Testis (tissue), 2 donors: ENCODE measurements at regions not wholly inside any gene's neighbourhood (a gene's known extent, or its start where the extent isn't known, plus 50 kb on each side); places are given as distances from the start of the nearest gene placed in this dataset.
"Not testable (repeated sequence)": the region's sequence is repeated elsewhere in the genome, so short reads cannot be mapped to it uniquely, and the experiment has no call there.

Experiments
- DNase-seq: peaks from one replicate; pipeline ENCODE4 v3.0.0-alpha.2; 2019
- H3K27ac ChIP-seq, 2 donors: fragments of 200-600 bp; sonication (generic); one replicate each; pipeline ENCODE4 v1.5.1; 2019
- H3K27me3 ChIP-seq: fragments of 200-600 bp; sonication (generic); one replicate; pipeline ENCODE4 v1.5.1; 2019
- H3K36me3 ChIP-seq: fragments of 200-600 bp; sonication (generic); one replicate; pipeline ENCODE4 v1.5.1; 2017; ENCODE audit warnings: low read depth; ENCODE audit errors: missing control alignments
- H3K4me1 ChIP-seq: fragments of 200-600 bp; sonication (generic); one replicate; pipeline ENCODE4 v1.5.1; 2019
- H3K4me3 ChIP-seq, 2 donors: fragments of 200-600 bp; sonication (generic); one replicate each; pipeline ENCODE4 v1.5.1; 2017 to 2019
- H3K9me3 ChIP-seq: fragments of 200-600 bp; sonication (generic); one replicate; pipeline ENCODE4 v1.5.1; 2017
- WGBS, 2 donors: methylation state at CpG; one replicate each; pipeline ENCODE4 v1.1.5; 2018; 5-methylcytosine and 5-hydroxymethylcytosine counted together
- intact Hi-C: fragments of 100-400 bp; cut with DNase I; formaldehyde crosslinking; loops from one replicate; pipeline ENCODE4 v1.15.1; 2023; ENCODE audit warnings: low total_unique reads
- TF ChIP-seq, protein P1 (sequence below), 3 experiments: fragments of 450-650 bp in 2 of 3; fragments of 200-600 bp in 1 of 3; sonication (generic) in 1 of 3; IDR thresholded peaks; one replicate each; pipeline ENCODE4 v1.5.1; 2016 to 2019; ENCODE audit warnings: antibody characterized with exemption in 3 of 3, mild to moderate bottlenecking in 2 of 3, moderate library complexity in 1 of 3

DNA sequence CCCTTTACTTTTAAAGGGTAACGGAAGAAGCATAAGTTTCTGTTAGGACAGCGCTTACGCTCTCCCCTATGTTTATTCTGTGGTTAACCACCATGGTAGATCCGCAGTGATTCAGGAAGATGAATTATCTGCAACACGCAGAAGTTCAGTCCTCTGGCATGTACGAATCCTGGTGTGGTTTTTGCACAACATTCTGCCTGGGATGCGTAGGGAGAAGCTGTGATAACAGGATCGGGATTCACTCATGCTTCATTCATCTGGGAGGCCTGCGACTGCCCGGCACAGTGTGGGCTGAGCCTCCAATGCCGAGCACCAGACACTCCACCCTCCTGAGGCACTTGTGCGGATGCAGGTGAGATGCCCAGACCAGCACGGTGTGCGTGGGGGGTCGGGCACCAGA is 84.6 kb upstream of the LPCAT1 start:
- H3K36me3 ChIP-seq, H3K4me3 ChIP-seq, DNase-seq, intact Hi-C loops, H3K27ac ChIP-seq, H3K9me3 ChIP-seq, H3K27me3 ChIP-seq, H3K4me1 ChIP-seq: not testable (repeated sequence)
- 82 to 85% methylated on average over 7 to 15 of the region's 15 CpGs for WGBS, 2 donors

DNA sequence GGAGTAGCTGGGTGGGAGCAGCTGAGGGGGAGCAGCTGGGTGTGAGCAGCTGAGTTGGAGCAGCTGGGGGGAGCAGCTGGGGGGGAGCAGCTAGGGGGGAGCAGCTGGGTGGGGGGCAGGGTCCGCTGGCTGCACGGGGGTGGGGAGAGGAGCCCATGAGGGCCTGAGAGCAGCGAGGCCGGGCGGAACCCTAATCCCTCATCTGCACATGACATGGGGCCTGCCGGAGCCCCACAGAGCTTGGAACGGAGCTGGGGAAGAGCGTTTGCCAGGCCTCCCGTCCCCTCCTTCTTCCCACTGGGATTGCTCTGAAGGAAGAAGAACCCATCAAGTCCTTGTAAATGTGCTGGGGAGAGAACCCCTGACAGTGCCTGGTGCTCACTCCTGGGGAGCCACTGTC is 83.2 kb upstream of the LPCAT1 start:
- DNase-seq, H3K9me3 ChIP-seq, intact Hi-C loops, H3K27me3 ChIP-seq, H3K4me3 ChIP-seq, H3K27ac ChIP-seq, H3K4me1 ChIP-seq, H3K36me3 ChIP-seq: not testable (repeated sequence)
- WGBS, 2 donors = 83% methylated on average over 7 of the region's 9 CpGs; no CpG with 5 or more reads in 1 of the 2 donors

DNA sequence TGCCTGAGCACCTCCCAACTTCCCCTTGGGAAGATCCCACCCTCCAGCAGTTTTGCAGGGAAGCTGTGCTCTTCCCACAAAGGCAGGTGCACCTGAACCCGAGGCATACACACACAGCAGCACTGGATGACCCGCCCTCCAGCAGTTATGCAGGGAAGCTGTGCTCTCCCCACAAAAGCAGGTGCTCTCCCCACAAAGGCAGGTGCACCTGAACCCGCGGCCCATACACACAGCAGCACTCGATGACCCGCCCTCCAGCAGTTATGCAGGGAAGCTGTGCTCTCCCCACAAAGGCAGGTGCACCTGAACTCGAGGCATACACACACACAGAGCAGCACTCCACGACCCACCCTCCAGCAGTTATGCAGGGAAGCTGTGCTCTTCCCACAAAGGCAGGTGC is 80.2 kb upstream of the LPCAT1 start:
- H3K4me3 ChIP-seq, DNase-seq, H3K36me3 ChIP-seq, H3K9me3 ChIP-seq, intact Hi-C loops, H3K27me3 ChIP-seq, H3K27ac ChIP-seq, H3K4me1 ChIP-seq: not testable (repeated sequence)
- WGBS, 2 donors = 90 to 93% methylated on average over 8 of the region's 8 CpGs

DNA sequence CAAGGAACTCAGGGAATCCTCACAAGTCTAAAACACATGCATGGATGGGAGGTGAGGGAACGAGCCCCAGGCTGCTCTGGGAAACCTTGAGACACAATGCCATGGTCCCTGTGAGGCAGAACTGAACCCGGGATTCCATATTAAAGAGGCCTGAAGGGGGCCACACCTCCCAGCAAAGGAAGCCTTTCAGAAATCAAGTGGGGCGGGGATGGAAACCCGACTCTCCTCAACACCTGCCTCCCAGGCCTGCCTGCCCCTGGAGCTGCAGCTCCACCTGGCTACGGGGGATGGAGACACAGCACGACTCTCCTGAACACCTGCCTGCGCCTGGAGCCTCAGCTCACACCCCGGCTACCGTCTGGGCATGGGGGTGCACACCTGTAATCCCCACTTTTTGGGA is 77.8 kb upstream of the LPCAT1 start:
- H3K4me3 ChIP-seq, DNase-seq, H3K9me3 ChIP-seq, H3K27ac ChIP-seq, intact Hi-C loops, H3K4me1 ChIP-seq, H3K36me3 ChIP-seq, H3K27me3 ChIP-seq: not testable (repeated sequence)
- 61 to 69% methylated on average over 6 to 9 of the region's 9 CpGs for WGBS, 2 donors

DNA sequence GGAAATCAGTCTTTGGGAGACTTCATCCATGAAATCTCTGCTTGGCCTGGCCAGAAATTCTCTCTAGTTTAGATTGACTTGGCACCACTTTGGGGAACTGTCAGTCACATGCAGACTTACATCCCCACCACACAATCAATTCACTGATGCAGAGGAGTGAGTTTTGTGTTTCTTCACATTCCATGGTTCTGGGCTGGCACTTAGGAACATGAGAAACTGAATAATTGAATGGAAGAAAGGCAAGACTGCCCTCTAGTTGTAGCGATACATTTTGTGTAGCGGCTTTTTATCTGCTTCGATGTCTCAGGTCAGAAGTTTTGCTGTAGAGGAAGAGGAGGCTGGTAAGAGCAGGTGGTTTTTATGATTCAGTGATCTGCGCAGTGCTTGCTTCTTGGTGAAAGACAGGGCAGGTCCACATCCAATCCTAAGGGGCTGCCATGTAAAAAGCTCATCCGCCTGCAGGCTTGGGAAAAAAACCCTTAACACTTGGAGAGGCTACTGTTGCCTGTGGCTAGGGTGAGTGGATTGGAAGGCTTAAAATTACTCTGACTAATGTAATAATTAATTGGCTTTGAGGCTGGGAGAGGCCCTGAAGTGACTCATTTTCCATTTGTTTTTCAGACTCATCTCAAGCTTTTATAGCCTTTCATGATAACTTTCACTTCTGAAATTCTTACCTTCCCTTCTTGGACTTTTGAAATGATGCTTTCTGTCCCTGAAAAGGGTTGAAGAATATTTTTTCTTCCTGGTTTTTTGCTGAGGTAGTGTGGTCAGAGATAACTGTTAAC is 75.4 kb upstream of the LPCAT1 start:
- not testable (repeated sequence) for H3K27ac ChIP-seq
- 81 to 89% methylated on average over 5 of the region's 5 CpGs for WGBS, 2 donors

DNA sequence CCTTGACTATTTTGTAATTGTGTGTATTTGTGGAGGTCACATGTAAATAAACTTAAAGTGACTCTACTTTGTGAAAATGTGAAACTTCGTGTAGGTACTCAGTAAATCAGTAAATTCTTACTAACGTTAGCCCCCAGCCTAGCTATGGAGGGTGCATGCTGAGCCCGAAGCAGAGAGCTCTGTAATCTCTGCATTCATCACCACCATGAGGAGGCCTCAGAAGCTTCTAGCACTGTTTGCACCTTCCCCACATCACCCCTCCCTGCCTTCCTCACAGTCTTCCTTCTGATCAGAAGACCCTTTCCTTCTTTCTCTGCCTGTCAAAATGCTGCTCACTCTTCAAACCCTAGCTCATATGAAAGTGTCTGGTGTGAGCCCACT is 73.3 kb upstream of the LPCAT1 start:
- 75 to 79% methylated on average over 3 of the region's 3 CpGs for WGBS, 2 donors
- H3K4me3 ChIP-seq, H3K27ac ChIP-seq, H3K4me1 ChIP-seq, H3K27me3 ChIP-seq, H3K9me3 ChIP-seq, DNase-seq, intact Hi-C loops, H3K36me3 ChIP-seq: not testable (repeated sequence)

More for the DNA sequence above, 75.4 kb upstream of the LPCAT1 start:
- H3K36me3 ChIP-seq, H3K27me3 ChIP-seq, DNase-seq, H3K4me1 ChIP-seq, H3K4me3 ChIP-seq, intact Hi-C loops, H3K9me3 ChIP-seq: not testable (repeated sequence)
- TF ChIP-seq, protein P1, sequence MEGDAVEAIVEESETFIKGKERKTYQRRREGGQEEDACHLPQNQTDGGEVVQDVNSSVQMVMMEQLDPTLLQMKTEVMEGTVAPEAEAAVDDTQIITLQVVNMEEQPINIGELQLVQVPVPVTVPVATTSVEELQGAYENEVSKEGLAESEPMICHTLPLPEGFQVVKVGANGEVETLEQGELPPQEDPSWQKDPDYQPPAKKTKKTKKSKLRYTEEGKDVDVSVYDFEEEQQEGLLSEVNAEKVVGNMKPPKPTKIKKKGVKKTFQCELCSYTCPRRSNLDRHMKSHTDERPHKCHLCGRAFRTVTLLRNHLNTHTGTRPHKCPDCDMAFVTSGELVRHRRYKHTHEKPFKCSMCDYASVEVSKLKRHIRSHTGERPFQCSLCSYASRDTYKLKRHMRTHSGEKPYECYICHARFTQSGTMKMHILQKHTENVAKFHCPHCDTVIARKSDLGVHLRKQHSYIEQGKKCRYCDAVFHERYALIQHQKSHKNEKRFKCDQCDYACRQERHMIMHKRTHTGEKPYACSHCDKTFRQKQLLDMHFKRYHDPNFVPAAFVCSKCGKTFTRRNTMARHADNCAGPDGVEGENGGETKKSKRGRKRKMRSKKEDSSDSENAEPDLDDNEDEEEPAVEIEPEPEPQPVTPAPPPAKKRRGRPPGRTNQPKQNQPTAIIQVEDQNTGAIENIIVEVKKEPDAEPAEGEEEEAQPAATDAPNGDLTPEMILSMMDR (IDR thresholded peaks at IDR 0.05) = peak in 1 of 3 experiments; percentile 13

DNA sequence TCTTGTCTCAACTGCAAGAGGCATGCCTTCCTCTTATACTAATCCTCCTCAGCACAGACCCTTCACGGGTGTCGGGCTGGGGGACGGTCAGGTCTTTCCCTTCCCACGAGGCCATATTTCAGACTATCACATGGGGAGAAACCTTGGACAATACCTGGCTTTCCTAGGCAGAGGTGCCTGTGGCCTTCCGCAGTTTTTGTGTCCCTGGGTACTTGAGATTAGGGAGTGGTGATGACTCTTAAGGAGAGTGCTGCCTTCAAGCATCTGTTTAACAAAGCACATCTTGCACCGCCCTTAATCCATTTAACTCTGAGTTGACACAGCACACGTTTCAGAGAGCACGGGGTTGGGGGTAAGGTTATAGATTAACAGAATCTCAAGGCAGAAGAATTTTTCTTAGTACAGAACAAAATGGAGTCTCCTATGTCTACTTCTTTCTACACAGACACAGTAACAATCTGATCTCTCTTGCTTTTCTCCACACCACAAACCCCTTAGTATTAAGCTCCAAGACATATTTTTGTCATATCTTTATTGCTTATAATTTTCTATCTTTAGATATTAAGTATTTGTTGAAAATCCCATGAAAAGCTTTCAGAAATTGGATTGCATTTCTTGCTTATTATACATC is 72.8 kb upstream of the LPCAT1 start:
- H3K9me3 ChIP-seq, intact Hi-C loops, DNase-seq, H3K27ac ChIP-seq, H3K36me3 ChIP-seq, H3K4me1 ChIP-seq, H3K4me3 ChIP-seq, H3K27me3 ChIP-seq: not testable (repeated sequence)
- 83 to 89% methylated on average over 8 of the region's 8 CpGs for WGBS, 2 donors
